ENCODE measurements at regions not wholly inside any gene's neighbourhood (a gene's known extent, or its start where the extent isn't known, plus 50 kb on each side); places are given as distances from the start of the nearest gene placed in this dataset.

DNA sequence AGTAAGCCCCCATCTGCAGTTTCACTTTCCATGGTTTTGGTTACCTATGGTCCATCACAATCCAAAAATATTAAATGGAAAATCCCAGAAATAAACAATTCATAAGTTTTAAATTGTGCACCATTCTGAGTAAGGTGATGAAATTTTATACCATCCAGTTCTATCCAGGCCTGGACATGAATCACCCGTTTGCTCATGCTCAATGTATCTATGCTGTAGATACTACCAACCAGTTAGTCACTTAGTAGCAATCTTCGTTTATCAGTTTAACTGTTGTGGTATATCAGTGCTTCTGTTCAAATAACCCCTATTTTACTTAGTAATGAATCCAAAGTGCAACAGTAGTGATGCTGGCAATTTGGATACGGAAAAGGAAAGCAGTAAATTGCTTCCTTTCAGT is 381.9 kb upstream of the AGTR1 start:
- TF ChIP-seq POLR2A (IDR thresholded peaks at IDR 0.05; ENCODE audit: low read depth) (no peak), POLR2AphosphoS5 (IDR thresholded peaks at IDR 0.05) (no peak)
- TF ChIP-seq, protein P1, sequence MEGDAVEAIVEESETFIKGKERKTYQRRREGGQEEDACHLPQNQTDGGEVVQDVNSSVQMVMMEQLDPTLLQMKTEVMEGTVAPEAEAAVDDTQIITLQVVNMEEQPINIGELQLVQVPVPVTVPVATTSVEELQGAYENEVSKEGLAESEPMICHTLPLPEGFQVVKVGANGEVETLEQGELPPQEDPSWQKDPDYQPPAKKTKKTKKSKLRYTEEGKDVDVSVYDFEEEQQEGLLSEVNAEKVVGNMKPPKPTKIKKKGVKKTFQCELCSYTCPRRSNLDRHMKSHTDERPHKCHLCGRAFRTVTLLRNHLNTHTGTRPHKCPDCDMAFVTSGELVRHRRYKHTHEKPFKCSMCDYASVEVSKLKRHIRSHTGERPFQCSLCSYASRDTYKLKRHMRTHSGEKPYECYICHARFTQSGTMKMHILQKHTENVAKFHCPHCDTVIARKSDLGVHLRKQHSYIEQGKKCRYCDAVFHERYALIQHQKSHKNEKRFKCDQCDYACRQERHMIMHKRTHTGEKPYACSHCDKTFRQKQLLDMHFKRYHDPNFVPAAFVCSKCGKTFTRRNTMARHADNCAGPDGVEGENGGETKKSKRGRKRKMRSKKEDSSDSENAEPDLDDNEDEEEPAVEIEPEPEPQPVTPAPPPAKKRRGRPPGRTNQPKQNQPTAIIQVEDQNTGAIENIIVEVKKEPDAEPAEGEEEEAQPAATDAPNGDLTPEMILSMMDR (IDR thresholded peaks at IDR 0.05), result no peak
